ENCODE measurements at regions not wholly inside any gene's neighbourhood (a gene's known extent, or its start where the extent isn't known, plus 50 kb on each side); places are given as distances from the start of the nearest gene placed in this dataset.
A peak's percentile ranks its signal among the peaks of the same experiment; 100 is the strongest.

- H3K4me3 ChIP-seq (ENCODE audit: control insufficient read depth, low read depth, low read length), result no peak overlapping the region
- DNase-seq (ENCODE audit: low read depth), result no peak
- TF ChIP-seq CTCF (conservative IDR thresholded peaks at IDR 0.05; ENCODE audit: control insufficient read depth, insufficient read depth, low read depth, low read length), result no peak
These were observed 123.6 kb upstream of the CADM1 start for GRCh38 chr11:115627666-115628460.

- TF ChIP-seq CTCF (conservative IDR thresholded peaks at IDR 0.05; ENCODE audit: control insufficient read depth, insufficient read depth, low read depth, low read length), result no peak
- H3K4me3 ChIP-seq (ENCODE audit: control insufficient read depth, low read depth, low read length), result no peak overlapping the region
These were observed 122.9 kb upstream of the CADM1 start for GRCh38 chr11:115627071-115627470.

DNA sequence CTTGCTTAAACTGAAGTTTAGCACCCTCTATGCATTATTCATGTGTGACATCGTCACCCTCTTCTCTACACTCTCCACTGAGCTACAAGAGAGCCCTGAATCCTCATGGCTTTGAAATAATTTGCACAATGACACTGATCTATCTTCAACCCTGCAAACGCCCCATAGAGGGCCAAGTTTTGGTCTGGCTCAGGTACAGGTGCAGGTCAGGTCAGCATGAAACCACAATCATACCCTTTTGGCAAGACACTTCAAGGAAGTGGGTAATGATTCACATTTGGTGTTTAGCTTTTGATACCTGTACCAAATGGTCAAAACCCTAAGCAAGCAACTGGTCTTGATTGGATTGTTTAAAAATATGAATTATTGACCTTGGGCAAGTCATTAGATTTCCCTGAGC, 122.2 kb upstream of the CADM1 start:
- TF ChIP-seq CTCF (conservative IDR thresholded peaks at IDR 0.05; ENCODE audit: control insufficient read depth, insufficient read depth, low read depth, low read length), result no peak
- no peak for DNase-seq (ENCODE audit: low read depth)
- no peak overlapping the region for H3K4me3 ChIP-seq (ENCODE audit: control insufficient read depth, low read depth, low read length)

More at GRCh38 chr11:115627071-115627470, 122.9 kb upstream of the CADM1 start:
- no peak for DNase-seq (ENCODE audit: low read depth)

- H3K4me3 ChIP-seq (ENCODE audit: control insufficient read depth, low read depth, low read length), result no peak overlapping the region
- TF ChIP-seq CTCF (conservative IDR thresholded peaks at IDR 0.05; ENCODE audit: control insufficient read depth, insufficient read depth, low read depth, low read length), result no peak
- no peak for DNase-seq (ENCODE audit: low read depth)
These were observed 121.3 kb upstream of the CADM1 start for GRCh38 chr11:115625502-115625901.

GRCh38 chr11:115624065-115624464, 119.8 kb upstream of the CADM1 start:
- no peak for TF ChIP-seq CTCF (conservative IDR thresholded peaks at IDR 0.05; ENCODE audit: control insufficient read depth, insufficient read depth, low read depth, low read length)
- no peak overlapping the region for H3K4me3 ChIP-seq (ENCODE audit: control insufficient read depth, low read depth, low read length)
- no peak for DNase-seq (ENCODE audit: low read depth)

DNA sequence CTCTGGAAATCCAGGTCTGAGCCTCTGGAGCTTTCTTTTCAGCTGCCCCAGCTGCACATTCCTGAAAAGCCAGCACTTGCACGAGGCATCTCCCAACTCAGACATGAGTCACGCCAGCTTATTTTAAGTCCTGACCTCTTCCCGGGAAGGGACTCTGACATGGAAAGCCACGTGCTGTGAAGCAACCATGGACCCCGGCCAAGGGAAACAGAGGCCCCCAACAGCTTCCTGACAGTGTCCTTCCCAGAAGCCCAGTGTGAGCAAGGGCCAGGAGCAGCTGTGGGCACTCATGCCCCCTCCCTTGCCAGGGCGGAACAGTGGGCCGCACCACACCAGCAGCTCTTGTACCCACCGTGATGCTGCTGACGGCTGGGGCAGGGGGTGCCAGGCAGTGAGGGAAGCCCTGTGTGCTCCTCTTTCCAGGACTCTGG, 118.8 kb upstream of the CADM1 start:
- TF ChIP-seq CTCF (conservative IDR thresholded peaks at IDR 0.05; ENCODE audit: control insufficient read depth, insufficient read depth, low read depth, low read length), result no peak
- H3K4me3 ChIP-seq (ENCODE audit: control insufficient read depth, low read depth, low read length), result no peak overlapping the region
- peak; percentile 62 for DNase-seq (ENCODE audit: low read depth)

All from fibroblast of mammary gland (primary cell).